ENCODE measurements at regions not wholly inside any gene's neighbourhood (a gene's known extent, or its start where the extent isn't known, plus 50 kb on each side); places are given as distances from the start of the nearest gene placed in this dataset.

- Histone ChIP-seq H3K36me3 (no peaks in the 10 kb centered on the region), H3K27ac (no peak overlapping the region), H3K4me3 (no peak overlapping the region), H3K4me1 (no peaks in the 10 kb centered on the region), H3K27me3 (no peaks in the 10 kb centered on the region), H3K9me3 (peaks cover 0 to 6% (median 0%) of the 10 kb centered on the region in 12 donors)
- TF ChIP-seq POLR2A (IDR thresholded peaks at IDR 0.05): no peak
- no peak for TF ChIP-seq CTCF (IDR thresholded peaks at IDR 0.05)
- DNase-seq: no peak
- intact Hi-C loops (cut with DNase I): loop anchor here in 1 of 10 donors (10.0 kb wide), 1 partner anchor 592 kb away; no protein-coding TSS in a partner anchor
- WGBS, 4 donors: 96 to 99% (median 98%) methylated on average over 4 of the region's 4 CpGs
- no peak for ATAC-seq
Observed at GRCh38 chr1:67522793-67523192, 92.6 kb upstream of the SERBP1 start.

- H3K36me3 ChIP-seq: no peaks in the 10 kb centered on the region
- intact Hi-C loops (cut with DNase I): loop anchor here in 1 of 10 donors (10.0 kb wide), 1 partner anchor 590 kb away; no protein-coding TSS in a partner anchor
- H3K27me3 ChIP-seq: no peaks in the 10 kb centered on the region
- DNase-seq (no peak), ATAC-seq (peak in 1 of 4 donors; percentile 22)
- H3K27ac ChIP-seq: no peak overlapping the region
- H3K4me3 ChIP-seq: no peak overlapping the region
- 70 to 77% (median 75%) methylated on average over 7 of the region's 7 CpGs for WGBS, 4 donors
- TF ChIP-seq POLR2A (IDR thresholded peaks at IDR 0.05) (no peak), CTCF (IDR thresholded peaks at IDR 0.05) (peak in 1 of 12 donors; percentile 1)
- no peaks in the 10 kb centered on the region for H3K9me3 ChIP-seq
- no peaks in the 10 kb centered on the region for H3K4me1 ChIP-seq
Observed at GRCh38 chr1:67524143-67525052, 94.2 kb upstream of the SERBP1 start.

GRCh38 chr1:67525053-67525760 lies 95.0 kb upstream of the SERBP1 start:
- H3K27ac ChIP-seq: no peak overlapping the region
- 74 to 84% (median 78%) methylated on average over 2 of the region's 2 CpGs for WGBS, 4 donors
- ATAC-seq (no peak), DNase-seq (no peak)
- H3K4me3 ChIP-seq: no peak overlapping the region
- intact Hi-C loops (cut with DNase I): loop anchor here in 1 of 10 donors (10.0 kb wide), 1 partner anchor 590 kb away; no protein-coding TSS in a partner anchor
- no peaks in the 10 kb centered on the region for H3K27me3 ChIP-seq
- no peaks in the 10 kb centered on the region for H3K36me3 ChIP-seq
- no peaks in the 10 kb centered on the region for H3K4me1 ChIP-seq
- H3K9me3 ChIP-seq: no peaks in the 10 kb centered on the region
- TF ChIP-seq CTCF (IDR thresholded peaks at IDR 0.05): no peak
- TF ChIP-seq POLR2A (IDR thresholded peaks at IDR 0.05): no peak

- Histone ChIP-seq H3K27me3 (no peaks in the 10 kb centered on the region), H3K4me3 (no peak overlapping the region), H3K36me3 (no peaks in the 10 kb centered on the region), H3K27ac (no peak overlapping the region), H3K4me1 (no peaks in the 10 kb centered on the region), H3K9me3 (no peaks in the 10 kb centered on the region)
- intact Hi-C loops (cut with DNase I): loop anchor here in 1 of 10 donors (10.0 kb wide), 1 partner anchor 587 kb away; no protein-coding TSS in a partner anchor
- 89 to 92% (median 89%) methylated on average over 4 of the region's 4 CpGs for WGBS, 4 donors
- TF ChIP-seq CTCF (IDR thresholded peaks at IDR 0.05): no peak
- no peak for TF ChIP-seq POLR2A (IDR thresholded peaks at IDR 0.05)
- DNase-seq (no peak), ATAC-seq (no peak)
Observed at GRCh38 chr1:67528141-67528540, 97.9 kb upstream of the SERBP1 start.

Measured in heart left ventricle (tissue), 16 donors.